Mucosa of stomach (tissue), 1 donor: ENCODE measurements at regions not wholly inside any gene's neighbourhood (a gene's known extent, or its start where the extent isn't known, plus 50 kb on each side); places are given as distances from the start of the nearest gene placed in this dataset.

Experiments
- H3K27me3 ChIP-seq: one replicate; pipeline ENCODE4 v1.7.0; 2013; ENCODE audit warnings: mild to moderate bottlenecking, low read length; ENCODE audit not compliant: control insufficient read depth, insufficient read depth
- H3K36me3 ChIP-seq: one replicate; pipeline ENCODE4 v1.7.0; 2013; ENCODE audit warnings: low read length; ENCODE audit not compliant: control insufficient read depth, insufficient read depth
- H3K4me1 ChIP-seq: one replicate; pipeline ENCODE4 v1.7.0; 2013; ENCODE audit warnings: mild to moderate bottlenecking, low read length; ENCODE audit not compliant: control insufficient read depth, insufficient read depth
- H3K4me3 ChIP-seq: one replicate; pipeline ENCODE4 v1.7.0; 2013; ENCODE audit warnings: low read length
- H3K9ac ChIP-seq: one replicate; pipeline ENCODE4 v1.7.0; 2013; ENCODE audit warnings: mild to moderate bottlenecking, low read length, moderate library complexity
- H3K9me3 ChIP-seq: one replicate; pipeline ENCODE4 v1.7.0; 2013; ENCODE audit warnings: mild to moderate bottlenecking, low read length, moderate library complexity; ENCODE audit not compliant: control insufficient read depth
- donor health status: Pancreatic carcinoma.

DNA sequence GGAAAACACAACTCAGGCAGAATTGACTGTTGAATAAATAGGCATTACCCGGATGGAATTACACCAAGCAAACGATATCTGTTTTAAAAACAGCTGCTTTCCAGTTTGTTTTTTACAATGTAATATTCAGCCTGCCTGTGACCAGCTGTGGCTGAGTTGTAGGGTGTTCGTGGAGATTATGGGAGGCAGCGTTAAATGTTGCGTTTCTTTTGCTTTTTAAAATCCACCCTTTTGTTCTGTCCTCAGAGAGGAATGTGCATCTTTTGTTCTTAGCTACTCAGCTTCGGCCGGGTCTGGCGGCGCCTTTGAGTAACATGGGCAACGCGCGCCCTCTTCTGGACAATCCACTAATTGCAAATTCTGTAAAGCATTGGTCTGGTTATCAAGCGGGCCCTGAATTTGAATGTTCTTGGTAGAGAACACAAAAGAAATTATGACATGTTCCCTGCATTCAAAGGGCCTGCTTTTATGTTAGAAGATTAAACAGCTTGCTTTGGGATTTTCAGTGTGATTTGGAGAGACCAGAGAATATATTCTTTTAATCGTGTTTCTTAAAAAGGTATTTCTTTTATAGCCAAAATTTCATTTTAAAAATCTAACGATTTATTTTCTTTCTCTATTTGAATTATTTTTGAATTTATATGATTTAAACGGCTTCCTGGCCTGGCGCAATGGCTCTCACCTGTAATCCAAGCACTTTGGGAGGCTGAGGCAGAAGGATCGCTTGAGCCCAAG, 76.3 kb upstream of the TRIM2 start:
- no peaks in the 10 kb centered on the region for H3K4me1 ChIP-seq
- no peak overlapping the region for H3K9ac ChIP-seq
- no peaks in the 10 kb centered on the region for H3K9me3 ChIP-seq
- H3K27me3 ChIP-seq, result no peaks in the 10 kb centered on the region
- no peak overlapping the region for H3K4me3 ChIP-seq
- H3K36me3 ChIP-seq, result no peaks in the 10 kb centered on the region

DNA sequence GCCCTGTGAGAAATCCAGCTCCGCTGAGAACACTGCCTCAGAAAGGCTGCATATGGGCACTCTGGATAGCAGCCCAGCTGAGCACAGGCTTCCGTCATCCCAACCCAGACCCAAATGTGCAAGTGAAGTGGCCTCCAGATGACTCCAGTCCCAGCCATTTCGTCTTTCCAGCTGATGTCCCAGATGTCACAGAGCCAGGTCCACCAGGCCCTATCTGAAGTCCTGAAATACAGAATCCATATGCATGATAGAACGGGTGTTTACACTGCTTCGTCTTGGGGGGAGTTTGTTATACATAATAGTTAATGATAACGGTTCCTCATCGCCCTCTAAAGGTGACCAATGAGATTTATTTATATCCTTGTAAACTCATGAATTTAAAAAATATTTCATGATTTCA, 72.6 kb upstream of the TRIM2 start:
- Histone ChIP-seq H3K4me3 (no peak overlapping the region), H3K4me1 (peaks cover 5% of the 10 kb centered on the region), H3K27me3 (no peaks in the 10 kb centered on the region), H3K36me3 (no peaks in the 10 kb centered on the region), H3K9me3 (no peaks in the 10 kb centered on the region), H3K9ac (no peak overlapping the region)

- peaks cover 26% of the 10 kb centered on the region for H3K4me1 ChIP-seq
- no peaks in the 10 kb centered on the region for H3K36me3 ChIP-seq
- no peaks in the 10 kb centered on the region for H3K27me3 ChIP-seq
- H3K9ac ChIP-seq, result no peak overlapping the region
- no peak overlapping the region for H3K4me3 ChIP-seq
- no peaks in the 10 kb centered on the region for H3K9me3 ChIP-seq
Observed at GRCh38 chr4:153137159-153137558, 67.1 kb upstream of the TRIM2 start.

DNA sequence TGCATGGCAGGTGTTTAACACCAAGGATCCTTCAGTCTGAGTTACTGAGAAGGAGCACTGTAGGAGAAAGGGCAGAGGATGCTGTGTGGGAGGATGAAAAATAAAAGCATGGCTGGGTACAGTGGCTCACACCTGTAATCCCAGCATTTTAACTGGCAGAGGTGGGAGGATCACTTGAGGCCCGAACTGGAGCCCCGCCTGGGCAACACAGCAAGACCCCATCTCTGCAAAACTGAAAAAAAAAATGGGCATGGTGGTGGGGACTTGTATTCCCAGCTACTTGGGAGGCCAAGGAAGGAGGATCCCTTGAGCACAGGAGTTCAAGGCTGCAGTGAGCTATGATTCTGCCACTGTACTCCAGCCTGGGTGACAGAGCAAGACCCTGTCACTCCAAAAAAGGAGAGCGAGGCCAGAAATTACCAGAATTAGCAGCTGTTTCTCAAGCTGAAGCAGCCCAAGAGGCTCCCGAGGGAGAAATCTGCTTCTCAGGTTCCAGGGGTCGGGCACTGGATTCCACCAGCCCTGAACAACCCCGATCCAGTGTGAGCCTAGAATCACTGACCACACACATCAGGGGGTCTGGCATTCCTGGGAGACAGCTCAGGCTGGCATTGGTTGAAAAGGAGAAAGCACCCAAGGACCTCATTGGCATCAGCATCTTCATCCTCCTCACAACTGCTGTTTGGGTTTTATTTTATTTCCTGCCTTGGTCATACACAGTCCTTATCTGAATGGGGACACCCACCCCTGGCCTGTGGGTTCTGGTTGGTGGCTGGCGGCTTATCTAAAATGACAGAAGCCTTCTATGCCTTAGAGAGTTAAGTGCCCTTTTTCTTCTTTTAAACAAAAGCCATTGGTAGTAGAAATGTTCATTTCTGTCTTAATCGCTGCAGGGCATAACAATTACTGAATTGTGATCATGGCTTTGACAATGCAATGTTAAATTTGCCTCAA, 66.3 kb upstream of the TRIM2 start:
- Histone ChIP-seq H3K9me3 (no peaks in the 10 kb centered on the region), H3K36me3 (no peaks in the 10 kb centered on the region), H3K4me1 (peaks cover 26% of the 10 kb centered on the region), H3K4me3 (no peak overlapping the region), H3K9ac (no peak overlapping the region), H3K27me3 (no peaks in the 10 kb centered on the region)

- Histone ChIP-seq H3K36me3 (no peaks in the 10 kb centered on the region), H3K9ac (no peak overlapping the region), H3K4me1 (peaks cover 33% of the 10 kb centered on the region), H3K4me3 (no peak overlapping the region), H3K27me3 (no peaks in the 10 kb centered on the region), H3K9me3 (no peaks in the 10 kb centered on the region)
Observed at GRCh38 chr4:153138736-153139135, 65.5 kb upstream of the TRIM2 start.

DNA sequence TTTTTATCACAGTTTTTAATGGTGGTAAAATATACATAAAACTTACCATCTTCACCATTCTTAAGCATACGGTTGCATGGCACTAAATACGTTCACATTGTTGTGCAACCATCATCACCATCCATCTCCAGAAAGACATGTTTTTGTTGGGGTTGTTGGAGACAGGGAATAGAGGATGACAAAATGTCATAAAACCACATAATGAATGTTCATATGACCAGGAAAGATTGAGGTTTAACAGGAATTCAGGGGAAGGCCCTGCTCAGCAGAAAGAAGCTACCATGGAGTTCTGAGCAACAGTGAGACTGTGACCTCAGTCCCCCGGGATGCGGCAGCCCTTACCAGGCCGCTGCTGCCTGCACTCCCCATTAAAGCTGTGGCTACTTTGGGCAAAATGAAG, 63.9 kb upstream of the TRIM2 start:
- no peak overlapping the region for H3K9ac ChIP-seq

GRCh38 chr4:153141238-153141637, 63.0 kb upstream of the TRIM2 start:
- no peak overlapping the region for H3K9ac ChIP-seq
- no peaks in the 10 kb centered on the region for H3K27me3 ChIP-seq
- no peaks in the 10 kb centered on the region for H3K36me3 ChIP-seq
- no peak overlapping the region for H3K4me3 ChIP-seq
- peaks cover 31% of the 10 kb centered on the region for H3K4me1 ChIP-seq
- no peaks in the 10 kb centered on the region for H3K9me3 ChIP-seq

More for the DNA sequence above, 63.9 kb upstream of the TRIM2 start:
- H3K4me3 ChIP-seq, result no peak overlapping the region
- H3K27me3 ChIP-seq, result no peaks in the 10 kb centered on the region
- H3K4me1 ChIP-seq, result peaks cover 31% of the 10 kb centered on the region
- H3K9me3 ChIP-seq, result no peaks in the 10 kb centered on the region
- H3K36me3 ChIP-seq, result no peaks in the 10 kb centered on the region

DNA sequence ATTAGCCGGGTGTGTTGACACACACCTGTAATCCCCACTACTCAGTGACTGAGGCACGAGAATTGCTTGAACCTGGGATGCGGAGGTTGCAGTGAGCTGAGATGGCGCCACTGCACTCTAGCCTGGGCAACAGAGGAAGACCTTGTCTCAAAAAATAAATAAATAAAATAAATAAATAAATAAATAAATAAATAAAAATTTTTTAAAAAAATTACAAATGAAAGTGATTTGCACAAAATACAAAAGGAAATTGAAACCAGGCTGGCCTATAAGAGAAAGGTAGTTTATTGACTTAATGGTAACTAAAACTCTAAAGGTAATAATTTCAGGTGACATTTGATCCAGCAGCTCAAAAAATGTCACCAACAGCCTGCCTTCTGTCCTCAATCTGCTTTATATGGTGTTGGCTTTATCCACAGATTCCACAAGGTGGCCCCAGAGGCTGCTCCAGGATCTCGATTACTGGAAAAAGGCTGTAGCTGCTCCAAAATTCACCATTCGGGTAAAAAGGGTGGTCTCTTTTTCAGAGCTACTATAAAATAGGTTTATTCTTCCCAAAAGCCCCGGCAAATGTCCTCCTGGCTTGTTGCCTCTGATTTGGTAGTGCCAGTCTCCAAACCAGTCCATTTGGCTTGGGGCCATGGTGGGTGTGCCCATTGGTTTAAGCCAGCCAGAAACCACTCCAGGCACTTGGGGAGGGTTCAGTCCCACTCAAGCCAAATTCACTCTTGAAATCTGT, 61.4 kb upstream of the TRIM2 start:
- Histone ChIP-seq H3K4me1 (peaks cover 26% of the 10 kb centered on the region), H3K36me3 (no peaks in the 10 kb centered on the region), H3K9ac (no peak overlapping the region), H3K27me3 (no peaks in the 10 kb centered on the region), H3K4me3 (no peak overlapping the region), H3K9me3 (no peaks in the 10 kb centered on the region)

DNA sequence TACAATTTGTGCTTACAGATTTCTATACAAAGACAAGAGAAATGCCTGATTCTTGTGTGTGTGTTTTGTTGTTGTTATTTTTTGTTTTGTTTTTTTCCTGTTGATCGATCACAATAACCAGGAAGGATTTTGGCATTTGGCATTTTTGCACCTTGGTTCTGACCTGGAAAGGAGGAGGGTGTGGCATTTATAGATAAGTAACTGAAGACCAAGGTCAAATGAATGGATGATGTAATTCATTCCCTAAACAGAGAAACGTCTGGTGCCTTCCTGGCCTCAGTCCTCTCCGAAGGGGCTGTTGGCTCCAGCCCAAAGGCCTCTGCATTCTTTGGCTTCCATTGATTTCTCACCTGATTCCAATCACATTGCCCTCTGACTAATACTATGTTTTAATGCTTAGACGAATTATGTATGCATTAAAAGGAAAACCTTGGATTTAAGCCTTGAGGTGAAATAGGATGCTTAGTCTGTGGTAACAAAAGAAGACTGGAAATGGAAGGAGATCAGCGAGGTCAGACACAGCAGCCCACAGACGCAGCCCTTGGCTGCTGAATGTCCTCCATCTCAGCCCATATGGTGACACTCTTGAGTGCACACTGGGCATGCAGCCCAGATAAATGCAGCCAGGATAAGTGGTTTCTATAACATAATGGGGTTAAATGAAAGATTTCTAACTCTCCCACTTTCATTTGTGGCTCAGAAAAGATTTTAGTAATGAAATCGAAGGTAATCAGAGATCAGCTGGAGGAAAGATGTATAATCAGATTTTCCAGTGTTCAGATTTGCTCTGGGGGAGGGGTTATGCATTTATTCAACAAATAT, 60.5 kb upstream of the TRIM2 start:
- H3K9ac ChIP-seq, result no peak overlapping the region
- H3K9me3 ChIP-seq, result no peaks in the 10 kb centered on the region
- no peaks in the 10 kb centered on the region for H3K27me3 ChIP-seq
- H3K4me1 ChIP-seq, result peaks cover 19% of the 10 kb centered on the region
- no peak overlapping the region for H3K4me3 ChIP-seq
- no peaks in the 10 kb centered on the region for H3K36me3 ChIP-seq

- Histone ChIP-seq H3K4me1 (peaks cover 11% of the 10 kb centered on the region), H3K36me3 (no peaks in the 10 kb centered on the region), H3K27me3 (no peaks in the 10 kb centered on the region), H3K9me3 (no peaks in the 10 kb centered on the region), H3K4me3 (no peak overlapping the region), H3K9ac (no peak overlapping the region)
Observed at GRCh38 chr4:153146031-153146430, 58.2 kb upstream of the TRIM2 start.

DNA sequence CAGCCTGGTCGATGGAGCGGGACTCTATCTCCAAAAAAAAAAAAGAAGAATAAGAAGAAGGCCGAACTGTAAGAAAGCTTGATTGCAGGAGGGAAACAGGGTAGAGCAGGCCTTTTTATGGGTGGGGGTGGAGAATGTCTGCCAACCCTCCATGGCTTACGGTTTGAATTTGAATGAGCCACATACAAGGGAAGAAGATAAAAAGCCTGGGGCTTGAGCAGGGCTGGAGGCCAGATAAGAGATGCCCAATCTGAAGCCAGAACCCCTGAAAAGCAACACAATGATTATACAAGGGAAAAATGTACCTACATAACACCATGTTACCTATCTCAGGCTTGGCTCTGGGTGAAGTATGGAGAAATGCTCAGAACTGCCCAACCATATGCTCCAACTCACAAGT, 57.3 kb upstream of the TRIM2 start:
- Histone ChIP-seq H3K9ac (no peak overlapping the region), H3K9me3 (no peaks in the 10 kb centered on the region), H3K4me1 (peaks cover 14% of the 10 kb centered on the region), H3K4me3 (no peak overlapping the region), H3K27me3 (no peaks in the 10 kb centered on the region), H3K36me3 (no peaks in the 10 kb centered on the region)
